H9 (cell line): ENCODE measurements at regions not wholly inside any gene's neighbourhood (a gene's known extent, or its start where the extent isn't known, plus 50 kb on each side); places are given as distances from the start of the nearest gene placed in this dataset.

ENCODE experiments used
- DNase-seq: peaks from one replicate; pipeline ENCODE4 v3.0.0-alpha.2; 2017
- H2AFZ ChIP-seq: one replicate; pipeline ENCODE4 v1.6.1; 2013; ENCODE audit warnings: mild to moderate bottlenecking, low read length, control low read depth, moderate library complexity
- H2AK5ac ChIP-seq: 2 replicates; pipeline ENCODE4 v1.6.1; 2013; ENCODE audit warnings: low read length, control low read depth, mixed read lengths; ENCODE audit not compliant: insufficient read length
- H2BK120ac ChIP-seq: one replicate; pipeline ENCODE4 v1.6.1; 2013; ENCODE audit warnings: low read depth, mild to moderate bottlenecking, low read length, control low read depth, inconsistent platforms; ENCODE audit not compliant: poor library complexity, severe bottlenecking
- H2BK12ac ChIP-seq: 2 replicates; pipeline ENCODE4 v1.6.1; 2013; ENCODE audit warnings: low read length, control low read depth, mixed read lengths, low read depth; ENCODE audit not compliant: insufficient read length
- H2BK15ac ChIP-seq: 2 replicates; pipeline ENCODE4 v1.6.1; 2013; ENCODE audit warnings: low read depth, low read length, control low read depth
- H2BK20ac ChIP-seq: one replicate; pipeline ENCODE4 v1.6.1; 2013; ENCODE audit warnings: low read depth, mild to moderate bottlenecking, low read length, control low read depth, inconsistent platforms; ENCODE audit not compliant: poor library complexity, severe bottlenecking
- H2BK5ac ChIP-seq: 2 replicates; pipeline ENCODE4 v1.6.1; 2013; ENCODE audit warnings: low read length, control low read depth, mixed read lengths; ENCODE audit not compliant: insufficient read length
- H3K14ac ChIP-seq: 2 replicates; pipeline ENCODE4 v1.6.1; 2013; ENCODE audit warnings: low read length, control low read depth; ENCODE audit not compliant: insufficient read depth
- H3K18ac ChIP-seq: 2 replicates; pipeline ENCODE4 v1.6.1; 2013; ENCODE audit warnings: low read depth, mild to moderate bottlenecking, mixed read lengths, low read length, control low read depth; ENCODE audit not compliant: insufficient read length
- H3K23ac ChIP-seq: 2 replicates; pipeline ENCODE4 v1.6.1; 2013; ENCODE audit warnings: low read length, control low read depth, mixed read lengths, low read depth; ENCODE audit not compliant: insufficient read length
- H3K23me2 ChIP-seq: 2 replicates; pipeline ENCODE4 v1.6.1; 2013; ENCODE audit warnings: low read depth, mild to moderate bottlenecking, mixed read lengths, low read length, control low read depth; ENCODE audit not compliant: insufficient read length, poor library complexity, severe bottlenecking
- H3K27ac ChIP-seq: 2 replicates; pipeline ENCODE4 v1.5.1; 2013; ENCODE audit warnings: low read length, control low read depth, mixed read lengths, low read depth; ENCODE audit not compliant: insufficient read length
- H3K27me3 ChIP-seq: 2 replicates; pipeline ENCODE4 v1.6.1; 2013; ENCODE audit warnings: low read length, control low read depth, inconsistent platforms; ENCODE audit not compliant: insufficient read depth
- H3K4ac ChIP-seq: 2 replicates; pipeline ENCODE4 v1.6.1; 2013; ENCODE audit warnings: low read depth, mild to moderate bottlenecking, control low read depth, inconsistent platforms, low read length, moderate library complexity
- H3K4me1 ChIP-seq: 2 replicates; pipeline ENCODE4 v1.6.1; 2013; ENCODE audit warnings: low read length, control low read depth, inconsistent platforms; ENCODE audit not compliant: insufficient read depth
- H3K4me2 ChIP-seq: 2 replicates; pipeline ENCODE4 v1.6.1; 2013; ENCODE audit warnings: low read length, control low read depth, mixed read lengths; ENCODE audit not compliant: insufficient read length, insufficient read depth
- H3K56ac ChIP-seq: 2 replicates; pipeline ENCODE4 v1.6.1; 2013; ENCODE audit warnings: low read depth, mild to moderate bottlenecking, mixed read lengths, low read length, control low read depth; ENCODE audit not compliant: insufficient read length
- H3K79me1 ChIP-seq: 2 replicates; pipeline ENCODE4 v1.6.1; 2013; ENCODE audit warnings: low read depth, mild to moderate bottlenecking, moderate library complexity, low read length, control low read depth, inconsistent platforms; ENCODE audit not compliant: insufficient read depth, poor library complexity, severe bottlenecking
- H3K79me2 ChIP-seq: 2 replicates; pipeline ENCODE4 v1.6.1; 2013; ENCODE audit warnings: low read length, control low read depth, inconsistent platforms; ENCODE audit not compliant: insufficient read depth
- H3K9ac ChIP-seq: 2 replicates; pipeline ENCODE4 v1.6.1; 2013; ENCODE audit warnings: low read length, control low read depth, mixed read lengths; ENCODE audit not compliant: insufficient read length; ENCODE audit errors: extremely low read depth
- H3K9me3 ChIP-seq: one replicate; pipeline ENCODE4 v1.6.1; 2013; ENCODE audit warnings: low read depth, low read length, inconsistent platforms; ENCODE audit not compliant: control insufficient read depth
- H3T11ph ChIP-seq: one replicate; pipeline ENCODE4 v1.6.1; 2013; ENCODE audit warnings: mild to moderate bottlenecking, low read length, control low read depth, inconsistent platforms
- H4K20me1 ChIP-seq: one replicate; pipeline ENCODE4 v1.6.1; 2013; ENCODE audit not compliant: control insufficient read depth, insufficient read length, insufficient read depth
- H4K5ac ChIP-seq: 2 replicates; pipeline ENCODE4 v1.6.1; 2013; ENCODE audit warnings: low read depth, mild to moderate bottlenecking, mixed read lengths, low read length, control low read depth; ENCODE audit not compliant: insufficient read length
- H4K8ac ChIP-seq: replicated peaks from 2 replicates; pipeline ENCODE4 v1.6.1; 2013; ENCODE audit warnings: low read length, control low read depth, mixed read lengths, low read depth; ENCODE audit not compliant: insufficient read length
- H4K91ac ChIP-seq: 2 replicates; pipeline ENCODE4 v1.6.1; 2013; ENCODE audit warnings: low read depth, mild to moderate bottlenecking, moderate library complexity, mixed read lengths, low read length, control low read depth; ENCODE audit not compliant: insufficient read length
- H3K27ac Mint-ChIP-seq, 3 experiments: 2 replicates in 2 of 3; 3 replicates in 1 of 3; pipeline ENCODE4 v1.8.0; 2020 to 2021; ENCODE audit warnings: mixed read lengths in 3 of 3, mild to moderate bottlenecking in 1 of 3, moderate library complexity in 1 of 3
- H3K27me3 Mint-ChIP-seq: 2 replicates; pipeline ENCODE4 v1.8.0; 2021; ENCODE audit warnings: low read depth, mild to moderate bottlenecking, moderate library complexity, mixed read lengths
- H3K36me3 Mint-ChIP-seq, 3 experiments: 2 replicates in 2 of 3; 3 replicates in 1 of 3; pipeline ENCODE4 v1.8.0; 2020 to 2021; ENCODE audit warnings: low read depth in 3 of 3, mixed read lengths in 3 of 3; ENCODE audit not compliant: insufficient read depth in 1 of 3
- H3K4me1 Mint-ChIP-seq, 2 experiments: 2 replicates each; pipeline ENCODE4 v1.8.0; 2020; ENCODE audit warnings: mixed read lengths in 2 of 2
- H3K4me3 Mint-ChIP-seq, 2 experiments: 2 replicates in 1 of 2; 3 replicates in 1 of 2; pipeline ENCODE4 v1.8.0; 2020 to 2021; ENCODE audit warnings: mild to moderate bottlenecking in 2 of 2, mixed read lengths in 2 of 2, moderate library complexity in 1 of 2
- H3K9me3 Mint-ChIP-seq, 2 experiments: 2 replicates in 1 of 2; 3 replicates in 1 of 2; pipeline ENCODE4 v1.8.0; 2020; ENCODE audit warnings: mild to moderate bottlenecking in 2 of 2, mixed read lengths in 2 of 2, moderate library complexity in 1 of 2
- CTCF ChIP-seq: fragments of 200-600 bp; sonication (generic); conservative IDR thresholded peaks from 3 replicates; pipeline ENCODE4 v1.8.0; 2021; ENCODE audit warnings: antibody characterized with exemption, mild to moderate bottlenecking
- WGBS: extraction: QIAGEN DNeasy Blood & Tissue Kit; methylation state at CpG from one replicate; pipeline ENCODE4 v1.1.7; 2013; ENCODE audit warnings: missing lambda C conversion rate, low lambda C conversion rate, mixed read lengths; ENCODE audit not compliant: insufficient read length; ENCODE audit errors: extremely low coverage; 5-methylcytosine and 5-hydroxymethylcytosine counted together

GRCh38 chr1:73160759-73161158 lies 878.4 kb upstream of the NEGR1 start:
- Histone ChIP-seq H3K79me2 (no peaks in the 10 kb centered on the region), H2AFZ (no peak overlapping the region), H3K56ac (no peak overlapping the region), H3K18ac (no peak overlapping the region), H3T11ph (no peak overlapping the region), H4K91ac (no peak overlapping the region), H3K27me3 (no peaks in the 10 kb centered on the region), H3K27ac (no peak overlapping the region), H4K5ac (no peak overlapping the region), H3K4me1 (no peaks in the 10 kb centered on the region), H3K9me3 (no peaks in the 10 kb centered on the region), H2BK12ac (no peak overlapping the region), H3K23ac (no peak overlapping the region), H3K14ac (no peak overlapping the region), H3K4ac (no peak overlapping the region), H2BK20ac (no peak overlapping the region), H2AK5ac (no peak overlapping the region), H3K23me2 (no peaks in the 10 kb centered on the region), H3K9ac (no peak overlapping the region), H3K4me2 (no peak overlapping the region), H2BK5ac (no peak overlapping the region), H2BK15ac (no peak overlapping the region), H2BK120ac (no peak overlapping the region), H4K8ac (no peak overlapping the region), H4K20me1 (no peaks in the 10 kb centered on the region), H3K79me1 (no peaks in the 10 kb centered on the region)
- H3K27ac Mint-ChIP-seq: no peak overlapping the region
- H3K4me1 Mint-ChIP-seq: no peaks in the 10 kb centered on the region
- H3K27me3 Mint-ChIP-seq: no peaks in the 10 kb centered on the region
- no peak overlapping the region for H3K4me3 Mint-ChIP-seq
- no peak for DNase-seq
- H3K9me3 Mint-ChIP-seq: no peaks in the 10 kb centered on the region
- H3K36me3 Mint-ChIP-seq: no peaks in the 10 kb centered on the region
- WGBS: no CpG with 5 or more reads among the region's 1 CpG
- no peak for TF ChIP-seq CTCF
